Uterus (tissue), 3 donors: ENCODE measurements at regions not wholly inside any gene's neighbourhood (a gene's known extent, or its start where the extent isn't known, plus 50 kb on each side); places are given as distances from the start of the nearest gene placed in this dataset.

Experiments
- DNase-seq, 2 donors: peaks; one replicate each; pipeline ENCODE4 v3.0.0-alpha.2; 2019 to 2020
- H3K27ac ChIP-seq, 2 donors: fragments of 200-600 bp; sonication (generic); 1 replicate in 1 of 2; 2 replicates in 1 of 2; pipeline ENCODE4 v1.5.1; 2016 to 2018
- H3K27me3 ChIP-seq, 2 donors: fragments of 200-600 bp; sonication (generic); one replicate each; pipeline ENCODE4 v1.5.1; 2018 to 2019; ENCODE audit warnings: control low read depth in 1 of 2
- H3K36me3 ChIP-seq, 2 donors: fragments of 200-600 bp; sonication (generic); one replicate each; pipeline ENCODE4 v1.5.1; 2019; ENCODE audit warnings: control low read depth in 1 of 2
- H3K4me1 ChIP-seq, 2 donors: fragments of 200-600 bp; sonication (generic); one replicate each; pipeline ENCODE4 v1.5.1; 2018 to 2019; ENCODE audit warnings: control low read depth in 1 of 2
- H3K4me3 ChIP-seq, 2 donors: fragments of 200-600 bp; sonication (generic); 1 replicate in 1 of 2; 2 replicates in 1 of 2; pipeline ENCODE4 v1.5.1; 2018 to 2019; ENCODE audit warnings: mild to moderate bottlenecking in 1 of 2
- H3K9me3 ChIP-seq, 2 donors: fragments of 200-600 bp; sonication (generic); one replicate each; pipeline ENCODE4 v1.5.1; 2019; ENCODE audit warnings: control low read depth in 1 of 2
- CTCF ChIP-seq, 4 experiments: fragments of 200-600 bp in 2 of 4; fragments of 450-650 bp in 2 of 4; sonication (generic) in 2 of 4; IDR thresholded peaks; one replicate each; pipeline ENCODE4 v1.5.1; 2016 to 2019; ENCODE audit warnings: antibody characterized with exemption in 4 of 4, mild to moderate bottlenecking in 2 of 4, moderate library complexity in 1 of 4
- POLR2A ChIP-seq, 2 donors: fragments of 450-650 bp; IDR thresholded peaks; one replicate each; pipeline ENCODE4 v1.6.1; 2016; ENCODE audit warnings: antibody characterized with exemption in 2 of 2, mild to moderate bottlenecking in 1 of 2, moderate library complexity in 1 of 2
- intact Hi-C: fragments of 100-400 bp; cut with DNase I; formaldehyde crosslinking; loops from one replicate; pipeline ENCODE4 v1.15.1; 2023; ENCODE audit warnings: low total_unique reads
- donor health status: DM: yes; HTN: yes; CAD: no.

DNA sequence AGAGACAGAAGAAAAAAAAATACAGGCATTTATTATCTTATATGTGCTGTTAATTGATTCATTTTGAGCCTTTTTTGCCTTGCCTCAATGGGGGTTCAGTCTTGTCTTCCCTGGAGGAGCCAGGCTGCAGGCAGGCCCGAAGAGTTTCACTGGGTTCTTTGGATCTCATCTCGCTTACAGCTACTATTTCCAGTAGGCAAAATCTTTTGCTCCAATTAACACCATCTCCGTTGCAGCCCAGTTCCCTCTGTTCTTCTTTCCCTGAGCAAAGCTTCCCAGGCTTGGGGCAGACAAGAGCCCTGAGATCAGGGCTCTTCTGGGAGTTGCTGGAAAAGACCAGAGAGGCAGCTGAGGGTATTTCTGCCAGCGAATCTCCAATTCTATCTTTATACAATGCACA is 168.8 kb upstream of the CELF4 start:
- Histone ChIP-seq H3K4me3 (no peak overlapping the region), H3K36me3 (no peaks in the 10 kb centered on the region), H3K27ac (no peak overlapping the region), H3K4me1 (no peaks in the 10 kb centered on the region), H3K27me3 (no peaks in the 10 kb centered on the region), H3K9me3 (no peaks in the 10 kb centered on the region)
- no peak for DNase-seq
- no peak for TF ChIP-seq POLR2A (IDR thresholded peaks at IDR 0.05)
- TF ChIP-seq CTCF (IDR thresholded peaks at IDR 0.05) = no peak
- intact Hi-C loops = no loop called here

DNA sequence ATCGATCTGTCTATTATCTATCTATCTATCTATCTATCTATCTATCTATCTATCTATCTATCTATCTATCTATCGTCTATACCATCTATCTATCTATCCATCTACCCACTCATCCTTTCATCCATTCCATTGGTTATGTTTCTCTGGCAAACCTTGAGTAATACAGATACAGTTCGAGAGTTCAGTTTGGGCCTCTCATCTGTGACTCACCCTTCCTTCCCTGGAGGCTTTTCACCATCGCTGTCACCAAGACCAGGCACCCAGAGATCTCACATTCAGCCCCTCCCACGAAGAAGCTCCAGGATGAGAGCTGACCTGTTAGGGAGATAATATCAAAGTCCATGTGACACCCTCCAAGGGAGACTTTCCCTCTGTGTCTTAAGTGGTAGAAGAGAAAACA is 164.1 kb upstream of the CELF4 start:
- Histone ChIP-seq H3K4me3 (no peak overlapping the region), H3K9me3 (no peaks in the 10 kb centered on the region), H3K27ac (no peak overlapping the region), H3K4me1 (no peaks in the 10 kb centered on the region), H3K27me3 (no peaks in the 10 kb centered on the region), H3K36me3 (no peaks in the 10 kb centered on the region)
- intact Hi-C loops = no loop called here
- DNase-seq = no peak
- no peak for TF ChIP-seq POLR2A (IDR thresholded peaks at IDR 0.05)

- no peak overlapping the region for H3K27ac ChIP-seq
These were observed 158.6 kb upstream of the CELF4 start for GRCh38 chr18:37724206-37724605.

DNA sequence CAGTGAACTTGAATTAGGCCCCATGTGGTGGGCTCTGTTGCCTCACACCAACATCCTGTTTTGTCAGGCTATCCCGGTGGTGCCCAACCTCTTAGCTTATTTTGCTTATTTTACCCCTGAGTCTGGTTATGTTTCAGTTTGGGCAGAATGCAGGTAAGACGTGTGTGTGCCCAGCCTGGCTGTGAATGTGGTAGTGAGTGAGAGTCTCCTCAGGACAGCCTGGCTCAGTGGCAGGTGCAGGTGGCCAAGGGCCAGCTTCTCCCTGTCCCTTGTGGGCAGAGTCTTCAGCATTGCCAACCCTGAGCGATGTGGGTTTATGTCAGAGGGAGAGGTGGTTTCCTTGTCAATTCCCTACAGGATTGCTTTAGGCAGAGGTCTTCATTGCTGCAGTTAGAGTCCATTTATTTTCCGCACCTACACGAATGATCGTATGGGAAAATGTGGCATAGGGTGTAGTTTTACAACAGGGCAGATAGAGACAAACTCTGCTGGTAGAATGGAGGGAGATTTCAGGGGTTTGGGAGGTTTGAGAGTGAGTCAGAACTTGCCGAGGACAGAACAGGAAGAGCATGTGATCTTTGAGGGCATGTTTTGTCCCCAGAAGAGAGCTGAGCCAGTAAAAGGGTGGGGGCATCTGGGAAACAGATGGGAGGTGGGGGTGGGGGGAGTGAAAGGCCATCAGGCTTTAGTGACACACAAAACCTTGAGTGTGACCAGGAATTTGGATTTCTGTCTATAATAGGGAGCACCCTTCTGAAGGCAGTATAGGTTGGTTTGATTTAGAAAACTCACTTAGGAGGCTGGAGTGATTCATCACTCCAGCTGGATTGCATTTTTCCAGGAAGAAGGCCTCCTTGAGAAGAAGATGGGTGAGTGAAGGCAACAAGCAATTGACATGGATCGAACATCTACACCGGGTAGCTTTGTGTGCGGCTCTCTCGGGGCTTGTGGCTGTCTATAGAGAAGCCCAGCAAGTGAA is 156.2 kb upstream of the CELF4 start:
- TF ChIP-seq POLR2A (IDR thresholded peaks at IDR 0.05) = no peak
- no peak for TF ChIP-seq CTCF (IDR thresholded peaks at IDR 0.05)
- Histone ChIP-seq H3K4me3 (no peak overlapping the region), H3K27ac (no peak overlapping the region), H3K27me3 (no peaks in the 10 kb centered on the region), H3K4me1 (no peaks in the 10 kb centered on the region), H3K9me3 (no peaks in the 10 kb centered on the region), H3K36me3 (no peaks in the 10 kb centered on the region)
- DNase-seq = no peak
- intact Hi-C loops = no loop called here

More at GRCh38 chr18:37724206-37724605, 158.6 kb upstream of the CELF4 start:
- intact Hi-C loops = no loop called here
- no peak overlapping the region for H3K4me3 ChIP-seq
- H3K36me3 ChIP-seq = no peaks in the 10 kb centered on the region
- no peaks in the 10 kb centered on the region for H3K27me3 ChIP-seq
- DNase-seq = no peak
- no peaks in the 10 kb centered on the region for H3K4me1 ChIP-seq
- no peaks in the 10 kb centered on the region for H3K9me3 ChIP-seq
- no peak for TF ChIP-seq POLR2A (IDR thresholded peaks at IDR 0.05)
- TF ChIP-seq CTCF (IDR thresholded peaks at IDR 0.05) = no peak

DNA sequence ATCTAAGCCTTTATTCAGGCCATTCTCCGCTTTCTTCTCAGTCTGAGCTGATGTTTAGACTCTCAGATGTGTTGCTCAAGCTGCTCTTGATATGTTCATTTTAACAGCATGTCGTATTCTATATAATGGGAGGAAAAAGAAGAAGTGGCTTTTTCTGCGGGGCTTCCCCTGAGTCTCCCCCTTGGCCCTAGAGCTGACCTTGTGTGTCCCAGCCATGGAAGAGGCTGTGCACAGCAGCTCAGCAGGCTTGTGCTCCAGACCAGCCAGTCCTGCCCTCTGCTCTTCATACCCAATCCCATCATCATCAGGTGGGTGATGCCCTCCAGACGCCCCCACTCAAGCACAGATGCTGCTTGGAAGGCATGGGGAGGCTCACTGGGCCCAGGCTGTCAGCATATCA is 155.1 kb upstream of the CELF4 start:
- Histone ChIP-seq H3K27me3 (no peaks in the 10 kb centered on the region), H3K9me3 (no peaks in the 10 kb centered on the region), H3K4me3 (no peak overlapping the region), H3K27ac (no peak overlapping the region), H3K36me3 (no peaks in the 10 kb centered on the region), H3K4me1 (no peaks in the 10 kb centered on the region)
- no peak for DNase-seq
- no peak for TF ChIP-seq CTCF (IDR thresholded peaks at IDR 0.05)
- TF ChIP-seq POLR2A (IDR thresholded peaks at IDR 0.05) = no peak
- intact Hi-C loops = no loop called here
